GM15510 (cell line): ENCODE measurements at regions not wholly inside any gene's neighbourhood (a gene's known extent, or its start where the extent isn't known, plus 50 kb on each side); places are given as distances from the start of the nearest gene placed in this dataset.

Experiments used
- POLR2A ChIP-seq: IDR thresholded peaks from 3 replicates; pipeline ENCODE4 v1.6.1; 2011; ENCODE audit warnings: borderline replicate concordance; ENCODE audit not compliant: insufficient read length; ENCODE audit errors: extremely low read depth

GRCh38 chr6:27630727-27631608 is 158.1 kb upstream of the ZNF184 start:
- no peak for TF ChIP-seq POLR2A

DNA sequence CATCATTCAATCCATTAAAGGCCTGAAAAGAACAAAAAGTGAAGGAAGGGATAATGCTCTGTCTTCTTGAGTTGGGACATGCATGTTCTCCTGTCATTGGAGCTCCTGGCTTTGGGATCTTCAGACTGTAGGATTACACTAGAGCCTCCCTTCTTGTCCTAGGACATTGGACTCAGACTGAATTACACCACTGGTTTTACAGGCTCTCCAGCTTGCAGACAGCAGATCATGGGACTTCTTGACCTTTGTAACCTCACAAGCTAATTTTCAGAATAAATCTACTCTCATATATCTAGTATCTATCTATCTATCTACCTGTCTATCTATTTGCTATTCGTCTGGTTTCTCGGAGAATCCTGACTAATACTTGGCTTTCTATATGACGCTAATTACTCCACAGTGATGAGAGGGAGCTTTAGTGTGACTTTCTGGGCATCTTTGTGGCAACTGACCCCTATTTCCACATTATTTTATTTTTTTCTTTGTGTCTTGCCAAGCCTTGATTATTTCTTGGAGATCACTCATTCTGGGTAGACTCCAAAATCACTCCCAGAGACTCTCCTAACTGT is 151.9 kb upstream of the ZNF184 start:
- TF ChIP-seq POLR2A = no peak

DNA sequence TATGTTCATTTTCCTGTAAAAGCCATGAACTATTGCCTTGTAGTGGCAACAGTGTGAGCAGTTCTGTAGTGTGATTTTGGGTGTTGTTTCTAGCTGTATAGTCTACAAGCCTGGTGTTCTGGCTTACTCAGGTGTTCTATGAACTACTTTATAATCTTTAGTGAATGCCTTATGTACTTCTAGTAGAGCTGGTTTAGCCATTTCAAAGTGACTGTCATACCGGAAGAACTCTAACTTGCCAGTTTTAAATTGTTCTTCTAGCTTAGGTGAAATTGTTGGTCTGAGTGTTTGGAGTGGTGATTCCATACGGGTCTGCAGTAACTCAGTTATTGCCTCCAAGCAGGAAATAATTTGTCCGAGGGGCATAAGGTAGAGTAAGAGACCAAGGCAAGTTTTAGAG is 150.2 kb upstream of the ZNF184 start:
- no peak for TF ChIP-seq POLR2A

GRCh38 chr6:27619436-27619835 is 146.5 kb upstream of the ZNF184 start:
- TF ChIP-seq POLR2A = no peak

DNA sequence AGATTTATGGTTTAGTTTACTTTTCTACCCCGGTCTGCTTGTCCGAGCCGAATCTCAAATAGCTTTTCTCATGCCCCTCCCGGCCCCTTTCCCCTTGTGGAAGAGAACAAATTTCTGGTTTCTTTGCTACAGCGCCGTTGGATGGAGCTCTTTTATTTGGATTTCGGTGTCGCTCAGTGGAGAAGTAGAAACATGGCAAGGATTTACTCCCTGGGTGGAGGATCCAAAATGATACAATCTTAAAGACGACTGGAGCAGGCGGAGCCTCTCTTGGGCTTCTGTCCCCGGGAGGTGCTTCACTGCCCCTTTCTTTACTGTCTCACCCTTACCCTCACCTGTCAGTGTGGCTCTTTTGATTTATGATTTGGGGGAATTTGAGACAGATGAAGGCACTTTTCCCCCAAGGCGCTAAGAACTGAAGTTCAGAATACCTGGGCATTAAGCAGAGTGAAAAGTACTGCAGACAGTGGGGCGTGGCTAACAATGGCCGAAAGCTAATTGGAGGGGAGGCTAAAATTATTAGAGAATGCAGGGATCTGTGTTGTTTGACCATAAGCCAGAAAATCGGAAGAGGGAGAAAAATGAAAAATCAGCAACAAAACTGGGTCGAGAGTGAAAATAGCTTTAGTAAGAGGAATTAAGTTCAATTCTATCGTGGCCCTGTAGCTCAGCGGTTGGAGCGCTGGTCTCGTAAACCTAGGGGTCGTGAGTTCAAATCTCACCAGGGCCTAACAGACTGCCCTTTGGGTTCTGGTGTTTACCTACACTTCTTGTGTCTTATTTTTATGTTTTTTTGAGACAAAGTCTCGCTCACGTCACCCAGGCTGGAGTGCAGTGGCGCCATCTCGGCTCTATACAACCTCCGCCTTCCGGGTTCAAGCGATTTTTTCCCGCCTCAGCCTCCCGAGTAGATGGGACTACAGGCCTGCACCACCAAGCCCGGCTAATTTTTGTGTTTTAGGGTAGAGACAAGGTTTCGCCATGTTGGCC is 145.1 kb upstream of the ZNF184 start:
- TF ChIP-seq POLR2A = no peak

DNA sequence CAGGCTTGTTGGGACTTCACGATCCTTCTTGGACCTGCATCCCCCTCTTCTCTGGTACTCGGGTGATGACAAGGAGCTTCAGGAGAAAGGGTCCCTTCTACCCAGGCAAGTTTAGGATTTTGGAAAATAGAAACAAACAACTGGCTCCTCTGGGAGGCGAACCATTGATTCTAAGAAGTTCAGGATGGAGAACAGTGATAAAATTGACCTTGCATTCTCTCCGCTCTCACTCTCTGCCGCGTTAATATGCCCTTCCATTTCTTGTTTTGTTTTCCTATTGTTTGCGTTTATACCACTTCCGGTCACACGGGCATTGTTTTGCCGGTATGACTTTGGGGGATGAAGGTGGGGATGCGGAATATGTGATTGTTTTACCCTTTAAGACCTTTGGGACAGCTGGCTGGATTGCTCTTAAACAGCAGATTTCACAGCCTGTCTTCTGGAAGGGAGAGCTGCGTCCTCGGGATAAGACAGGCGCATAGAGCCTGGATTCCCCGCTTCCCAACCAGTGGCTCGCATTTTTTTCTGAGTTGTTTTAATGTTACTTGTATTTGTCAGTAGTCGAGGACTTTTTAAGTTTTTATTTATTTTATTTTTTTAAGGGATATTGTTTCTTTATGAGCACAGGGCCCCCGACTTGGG is 144.3 kb upstream of the ZNF184 start:
- TF ChIP-seq POLR2A = no peak

DNA sequence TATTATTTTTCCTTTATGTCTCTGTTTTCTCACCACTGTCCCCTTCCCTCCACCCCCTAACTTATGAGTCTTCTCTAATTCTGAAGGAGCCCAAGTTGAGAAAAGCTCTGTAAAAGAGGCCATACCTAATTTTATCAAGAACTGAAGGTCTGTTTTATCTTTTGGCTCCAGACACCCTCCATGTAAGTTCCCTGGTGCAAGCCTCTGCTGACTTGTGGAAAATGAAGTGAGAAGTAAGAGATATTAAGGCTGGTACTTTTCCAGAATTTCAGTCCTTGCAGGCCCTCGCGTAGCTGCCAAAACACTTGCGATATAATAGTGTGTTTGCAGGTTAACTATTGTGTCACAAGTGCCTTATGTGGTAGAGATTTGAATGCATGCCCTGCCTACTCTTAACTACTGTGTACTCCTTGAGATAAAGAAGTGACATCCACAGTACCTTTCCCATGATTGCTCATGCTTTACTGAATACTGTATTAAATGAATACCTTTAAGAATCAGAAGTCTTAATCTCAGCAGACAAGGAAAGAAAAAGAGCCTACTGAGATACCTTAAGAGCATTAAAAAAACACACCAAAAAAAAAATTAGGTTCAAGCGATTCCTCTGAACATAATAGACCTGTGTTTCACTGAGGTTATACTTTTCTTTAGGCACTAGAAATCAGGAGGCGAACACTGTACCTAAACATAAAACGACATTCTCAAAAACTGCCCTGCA is 143.6 kb upstream of the ZNF184 start:
- no peak for TF ChIP-seq POLR2A

GRCh38 chr6:27611451-27611850 is 138.5 kb upstream of the ZNF184 start:
- no peak for TF ChIP-seq POLR2A

DNA sequence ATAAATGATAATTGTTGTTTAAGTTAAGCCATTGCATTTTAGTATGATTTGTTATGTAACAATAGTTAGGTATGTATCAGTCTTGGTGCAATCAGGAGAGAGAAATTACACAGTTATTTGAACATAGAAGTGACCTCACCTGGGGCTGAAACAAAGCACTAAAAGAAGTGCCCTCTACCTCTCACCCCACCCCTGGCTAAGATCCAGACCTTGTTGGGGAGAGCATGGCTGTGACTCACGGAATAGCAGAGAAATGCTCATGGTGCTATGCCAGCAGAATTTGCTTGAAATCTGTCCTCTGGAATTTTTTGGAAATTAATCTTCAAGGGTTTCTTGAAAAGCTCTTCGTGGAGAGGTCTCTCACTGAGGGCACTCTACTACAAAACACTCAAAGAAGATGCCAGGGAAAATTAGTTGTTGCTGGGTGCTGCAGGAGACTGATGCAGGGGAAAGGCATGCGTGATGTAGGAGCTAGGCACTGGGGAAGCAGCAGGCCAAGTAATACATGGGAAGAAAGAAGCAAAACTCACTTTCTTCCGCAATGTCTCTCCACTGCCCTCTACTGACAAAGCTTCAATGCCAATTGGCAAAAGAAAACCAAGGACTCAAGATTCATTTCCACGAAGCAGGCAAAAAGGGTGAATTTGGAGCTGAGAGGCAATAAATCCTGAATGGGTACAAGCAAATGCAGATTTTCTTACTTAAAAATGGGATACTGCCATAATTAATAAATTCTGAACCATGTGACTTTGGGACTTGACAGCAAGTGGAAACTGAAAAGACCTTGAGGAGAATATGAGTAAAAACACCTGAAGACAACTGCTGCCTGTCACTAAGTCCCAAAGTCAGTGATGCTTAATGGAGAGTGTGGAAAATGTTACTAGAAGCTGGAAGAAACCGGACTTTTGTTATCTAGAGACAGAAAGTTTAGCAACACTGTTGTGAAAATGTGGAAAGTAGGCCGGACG is 136.3 kb upstream of the ZNF184 start:
- no peak for TF ChIP-seq POLR2A

- no peak for TF ChIP-seq POLR2A
These were observed 132.8 kb upstream of the ZNF184 start for GRCh38 chr6:27605401-27606342.

GRCh38 chr6:27604986-27605385 is 132.1 kb upstream of the ZNF184 start:
- no peak for TF ChIP-seq POLR2A
